Activated naive CD4-positive, alpha-beta T cell treated with anti-CD3 and anti-CD28 coated beads, Interleukin-2, amount 50 U/mL, for 72 hours (primary cell): ENCODE measurements at regions not wholly inside any gene's neighbourhood (a gene's known extent, or its start where the extent isn't known, plus 50 kb on each side); places are given as distances from the start of the nearest gene placed in this dataset.
A peak's percentile ranks its signal among the peaks of the same experiment; 100 is the strongest.

ENCODE experiments used
- ATAC-seq, 2 donors: fragments of 150-1000 bp; cut with Tn5 transposase; 2 replicates each; pipeline ENCODE4 v1.10.0; 2021; ENCODE audit warnings: mild to moderate bottlenecking in 2 of 2, moderate library complexity in 2 of 2
- DNase-seq, 2 donors: peaks; one replicate each; pipeline ENCODE4 v3.0.0; 2021 to 2022; ENCODE audit warnings: low spot score in 2 of 2
- H3K27ac Mint-ChIP-seq, 2 donors: one replicate each; pipeline ENCODE4 v1.8.0; 2022; ENCODE audit warnings: mild to moderate bottlenecking in 2 of 2, mixed read lengths in 2 of 2
- H3K36me3 Mint-ChIP-seq, 2 donors: one replicate each; pipeline ENCODE4 v1.8.0; 2022; ENCODE audit warnings: mixed read lengths in 2 of 2
- H3K9me3 Mint-ChIP-seq, 2 donors: one replicate each; pipeline ENCODE4 v1.8.0; 2022; ENCODE audit warnings: mixed read lengths in 2 of 2

GRCh38 chrX:68936608-68937007 lies 107.8 kb downstream of the EFNB1 start:
- Mint-ChIP-seq H3K36me3 (no peaks in the 10 kb centered on the region), H3K9me3 (no peaks in the 10 kb centered on the region), H3K27ac (no peak overlapping the region)
- ATAC-seq (no peak), DNase-seq (no peak)

- DNase-seq (no peak), ATAC-seq (no peak)
- Mint-ChIP-seq H3K27ac (no peak overlapping the region), H3K36me3 (no peaks in the 10 kb centered on the region), H3K9me3 (no peaks in the 10 kb centered on the region)
Observed at GRCh38 chrX:68936126-68936525, 107.3 kb downstream of the EFNB1 start.

GRCh38 chrX:68935362-68935761 lies 106.5 kb downstream of the EFNB1 start:
- DNase-seq (no peak), ATAC-seq (no peak)
- H3K9me3 Mint-ChIP-seq = no peaks in the 10 kb centered on the region
- H3K27ac Mint-ChIP-seq = no peak overlapping the region
- H3K36me3 Mint-ChIP-seq = no peaks in the 10 kb centered on the region

- Mint-ChIP-seq H3K9me3 (no peaks in the 10 kb centered on the region), H3K27ac (no peak overlapping the region), H3K36me3 (no peaks in the 10 kb centered on the region)
- no peak for DNase-seq
- ATAC-seq = no peak
Observed at GRCh38 chrX:68934922-68935321, 106.1 kb downstream of the EFNB1 start.

GRCh38 chrX:68934421-68934820 lies 105.6 kb downstream of the EFNB1 start:
- no peaks in the 10 kb centered on the region for H3K36me3 Mint-ChIP-seq
- DNase-seq (no peak), ATAC-seq (no peak)
- no peaks in the 10 kb centered on the region for H3K9me3 Mint-ChIP-seq
- H3K27ac Mint-ChIP-seq = no peak overlapping the region

GRCh38 chrX:68932611-68933010 lies 103.8 kb downstream of the EFNB1 start:
- DNase-seq = no peak
- no peak overlapping the region for H3K27ac Mint-ChIP-seq
- H3K36me3 Mint-ChIP-seq = no peaks in the 10 kb centered on the region
- no peaks in the 10 kb centered on the region for H3K9me3 Mint-ChIP-seq
- ATAC-seq = no peak

GRCh38 chrX:68931345-68931744 lies 102.5 kb downstream of the EFNB1 start:
- ATAC-seq = no peak
- H3K27ac Mint-ChIP-seq = no peak overlapping the region
- H3K36me3 Mint-ChIP-seq = no peaks in the 10 kb centered on the region
- DNase-seq = no peak
- no peaks in the 10 kb centered on the region for H3K9me3 Mint-ChIP-seq

GRCh38 chrX:68930542-68931317 lies 101.9 kb downstream of the EFNB1 start:
- ATAC-seq (no peak), DNase-seq (no peak)
- Mint-ChIP-seq H3K9me3 (no peaks in the 10 kb centered on the region), H3K36me3 (no peaks in the 10 kb centered on the region), H3K27ac (no peak overlapping the region)

GRCh38 chrX:68929332-68930150 lies 100.7 kb downstream of the EFNB1 start:
- DNase-seq = no peak
- no peaks in the 10 kb centered on the region for H3K9me3 Mint-ChIP-seq
- H3K36me3 Mint-ChIP-seq = no peaks in the 10 kb centered on the region
- no peak for ATAC-seq
- H3K27ac Mint-ChIP-seq = no peak overlapping the region

- Mint-ChIP-seq H3K27ac (no peak overlapping the region), H3K9me3 (no peaks in the 10 kb centered on the region), H3K36me3 (no peaks in the 10 kb centered on the region)
- ATAC-seq (no peak), DNase-seq (no peak)
Observed at GRCh38 chrX:68928401-68928800, 99.6 kb downstream of the EFNB1 start.

- H3K9me3 Mint-ChIP-seq = no peaks in the 10 kb centered on the region
- H3K36me3 Mint-ChIP-seq = no peaks in the 10 kb centered on the region
- ATAC-seq (no peak), DNase-seq (no peak)
- H3K27ac Mint-ChIP-seq = no peak overlapping the region
Observed at GRCh38 chrX:68927178-68927577, 98.4 kb downstream of the EFNB1 start.

GRCh38 chrX:68923147-68923546 lies 94.3 kb downstream of the EFNB1 start:
- ATAC-seq (no peak), DNase-seq (no peak)
- Mint-ChIP-seq H3K36me3 (no peaks in the 10 kb centered on the region), H3K27ac (no peak overlapping the region), H3K9me3 (no peaks in the 10 kb centered on the region)

GRCh38 chrX:68922013-68922412 lies 93.2 kb downstream of the EFNB1 start:
- Mint-ChIP-seq H3K27ac (no peak overlapping the region), H3K36me3 (no peaks in the 10 kb centered on the region), H3K9me3 (no peaks in the 10 kb centered on the region)
- DNase-seq = no peak
- no peak for ATAC-seq

- no peaks in the 10 kb centered on the region for H3K9me3 Mint-ChIP-seq
- no peak overlapping the region for H3K27ac Mint-ChIP-seq
- DNase-seq (no peak), ATAC-seq (no peak)
- H3K36me3 Mint-ChIP-seq = no peaks in the 10 kb centered on the region
Observed at GRCh38 chrX:68920561-68920960, 91.7 kb downstream of the EFNB1 start.

GRCh38 chrX:68919707-68920106 lies 90.9 kb downstream of the EFNB1 start:
- Mint-ChIP-seq H3K9me3 (no peaks in the 10 kb centered on the region), H3K27ac (no peak overlapping the region), H3K36me3 (no peaks in the 10 kb centered on the region)
- ATAC-seq (no peak), DNase-seq (no peak)

GRCh38 chrX:68918202-68918601 lies 89.4 kb downstream of the EFNB1 start:
- no peaks in the 10 kb centered on the region for H3K9me3 Mint-ChIP-seq
- peak overlapping the region in 1 of 2 donors; percentile 72 for H3K27ac Mint-ChIP-seq
- ATAC-seq (no peak), DNase-seq (no peak)
- no peaks in the 10 kb centered on the region for H3K36me3 Mint-ChIP-seq

GRCh38 chrX:68917799-68918198 lies 89.0 kb downstream of the EFNB1 start:
- Mint-ChIP-seq H3K9me3 (no peaks in the 10 kb centered on the region), H3K36me3 (no peaks in the 10 kb centered on the region), H3K27ac (no peak overlapping the region)
- ATAC-seq = no peak
- DNase-seq = no peak

GRCh38 chrX:68916891-68917290 lies 88.1 kb downstream of the EFNB1 start:
- ATAC-seq = no peak
- no peak for DNase-seq
- Mint-ChIP-seq H3K9me3 (no peaks in the 10 kb centered on the region), H3K36me3 (no peaks in the 10 kb centered on the region), H3K27ac (no peak overlapping the region)
